ENCODE measurements at regions not wholly inside any gene's neighbourhood (a gene's known extent, or its start where the extent isn't known, plus 50 kb on each side); places are given as distances from the start of the nearest gene placed in this dataset.

- intact Hi-C loops (cut with micrococcal nuclease) = no loop called here
- Histone ChIP-seq H3K9me3 (ENCODE audit: control insufficient read depth in 2 of 3, low read length in 3 of 3) (no peaks in the 10 kb centered on the region), H3K27ac (ENCODE audit: low read depth, low read length) (no peak overlapping the region), H3K4me3 (ENCODE audit: low read length) (no peak overlapping the region), H3K27me3 (ENCODE audit: control insufficient read depth in 2 of 2, insufficient read depth in 2 of 2, low read length in 2 of 2) (no peaks in the 10 kb centered on the region), H3K36me3 (ENCODE audit: control insufficient read depth in 2 of 3, insufficient read depth in 3 of 3, low read length in 3 of 3) (no peaks in the 10 kb centered on the region), H3K4me1 (ENCODE audit: control insufficient read depth in 2 of 2, insufficient read depth in 2 of 2, low read length in 2 of 2) (no peaks in the 10 kb centered on the region)
- no peak for DNase-seq
- no peaks in the 10 kb centered on the region for H3K4me1 Mint-ChIP-seq
- POLR2A ChIA-PET = no interaction called here
- CTCF ChIA-PET = no interaction called here
- no peaks in the 10 kb centered on the region for H3K36me3 Mint-ChIP-seq
- ATAC-seq = no peak
- H3K27ac Mint-ChIP-seq = no peak overlapping the region
- peaks cover 0 to 17% (median 4%) of the 10 kb centered on the region in 11 donors for H3K9me3 Mint-ChIP-seq
- no peaks in the 10 kb centered on the region for H3K27me3 Mint-ChIP-seq
- no peak overlapping the region for H3K4me3 Mint-ChIP-seq
Measured at GRCh38 chr2:223396993-223397392, 205.2 kb downstream of the SCG2 start.

- Mint-ChIP-seq H3K4me1 (no peaks in the 10 kb centered on the region), H3K4me3 (no peak overlapping the region), H3K9me3 (peaks cover 0 to 14% (median 2%) of the 10 kb centered on the region in 11 donors), H3K36me3 (no peaks in the 10 kb centered on the region), H3K27me3 (no peaks in the 10 kb centered on the region), H3K27ac (no peak overlapping the region)
- no peak overlapping the region for H3K4me3 ChIP-seq (ENCODE audit: low read length)
- ATAC-seq (no peak), DNase-seq (no peak)
- POLR2A ChIA-PET = no interaction called here
- H3K9me3 ChIP-seq (ENCODE audit: control insufficient read depth in 2 of 3, low read length in 3 of 3) = no peaks in the 10 kb centered on the region
- CTCF ChIA-PET = no interaction called here
- no peak overlapping the region for H3K27ac ChIP-seq (ENCODE audit: low read depth, low read length)
- intact Hi-C loops (cut with micrococcal nuclease) = no loop called here
- H3K27me3 ChIP-seq (ENCODE audit: control insufficient read depth in 2 of 2, insufficient read depth in 2 of 2, low read length in 2 of 2) = no peaks in the 10 kb centered on the region
- H3K4me1 ChIP-seq (ENCODE audit: control insufficient read depth in 2 of 2, insufficient read depth in 2 of 2, low read length in 2 of 2) = no peaks in the 10 kb centered on the region
- no peaks in the 10 kb centered on the region for H3K36me3 ChIP-seq (ENCODE audit: control insufficient read depth in 2 of 3, insufficient read depth in 3 of 3, low read length in 3 of 3)
Measured at GRCh38 chr2:223399357-223399957, 202.7 kb downstream of the SCG2 start.

- H3K27ac ChIP-seq (ENCODE audit: low read depth, low read length) = no peak overlapping the region
- no peaks in the 10 kb centered on the region for H3K36me3 Mint-ChIP-seq
- no peak overlapping the region for H3K27ac Mint-ChIP-seq
- H3K27me3 ChIP-seq (ENCODE audit: control insufficient read depth in 2 of 2, insufficient read depth in 2 of 2, low read length in 2 of 2) = no peaks in the 10 kb centered on the region
- H3K4me3 ChIP-seq (ENCODE audit: low read length) = no peak overlapping the region
- no peaks in the 10 kb centered on the region for H3K9me3 ChIP-seq (ENCODE audit: control insufficient read depth in 2 of 3, low read length in 3 of 3)
- DNase-seq = no peak
- H3K9me3 Mint-ChIP-seq = peaks cover 0 to 4% (median 1%) of the 10 kb centered on the region in 11 donors
- H3K4me1 Mint-ChIP-seq = no peaks in the 10 kb centered on the region
- H3K4me1 ChIP-seq (ENCODE audit: control insufficient read depth in 2 of 2, insufficient read depth in 2 of 2, low read length in 2 of 2) = no peaks in the 10 kb centered on the region
- POLR2A ChIA-PET = no interaction called here
- H3K27me3 Mint-ChIP-seq = no peaks in the 10 kb centered on the region
- ATAC-seq = no peak
- CTCF ChIA-PET = no interaction called here
- intact Hi-C loops (cut with micrococcal nuclease) = no loop called here
- no peaks in the 10 kb centered on the region for H3K36me3 ChIP-seq (ENCODE audit: control insufficient read depth in 2 of 3, insufficient read depth in 3 of 3, low read length in 3 of 3)
- no peak overlapping the region for H3K4me3 Mint-ChIP-seq
Measured at GRCh38 chr2:223404616-223405015, 197.5 kb downstream of the SCG2 start.

GRCh38 chr2:223414646-223415045, 187.5 kb downstream of the SCG2 start:
- H3K4me3 Mint-ChIP-seq = no peak overlapping the region
- H3K4me1 Mint-ChIP-seq = no peaks in the 10 kb centered on the region
- H3K9me3 Mint-ChIP-seq = peaks cover 0 to 13% (median 3%) of the 10 kb centered on the region in 11 donors
- Histone ChIP-seq H3K4me1 (ENCODE audit: control insufficient read depth in 2 of 2, insufficient read depth in 2 of 2, low read length in 2 of 2) (no peaks in the 10 kb centered on the region), H3K9me3 (ENCODE audit: control insufficient read depth in 2 of 3, low read length in 3 of 3) (no peaks in the 10 kb centered on the region), H3K27ac (ENCODE audit: low read depth, low read length) (no peak overlapping the region), H3K27me3 (ENCODE audit: control insufficient read depth in 2 of 2, insufficient read depth in 2 of 2, low read length in 2 of 2) (no peaks in the 10 kb centered on the region), H3K4me3 (ENCODE audit: low read length) (no peak overlapping the region), H3K36me3 (ENCODE audit: control insufficient read depth in 2 of 3, insufficient read depth in 3 of 3, low read length in 3 of 3) (no peaks in the 10 kb centered on the region)
- CTCF ChIA-PET = no interaction called here
- H3K36me3 Mint-ChIP-seq = no peaks in the 10 kb centered on the region
- DNase-seq = no peak
- no peak for ATAC-seq
- intact Hi-C loops (cut with micrococcal nuclease) = no loop called here
- POLR2A ChIA-PET = no interaction called here
- H3K27ac Mint-ChIP-seq = no peak overlapping the region
- H3K27me3 Mint-ChIP-seq = peaks cover 0 to 7% (median 0%) of the 10 kb centered on the region in 5 donors

- H3K9me3 Mint-ChIP-seq = peaks cover 0 to 12% (median 3%) of the 10 kb centered on the region in 11 donors
- Histone ChIP-seq H3K9me3 (ENCODE audit: control insufficient read depth in 2 of 3, low read length in 3 of 3) (no peaks in the 10 kb centered on the region), H3K4me1 (ENCODE audit: control insufficient read depth in 2 of 2, insufficient read depth in 2 of 2, low read length in 2 of 2) (no peaks in the 10 kb centered on the region), H3K27me3 (ENCODE audit: control insufficient read depth in 2 of 2, insufficient read depth in 2 of 2, low read length in 2 of 2) (no peaks in the 10 kb centered on the region), H3K36me3 (ENCODE audit: control insufficient read depth in 2 of 3, insufficient read depth in 3 of 3, low read length in 3 of 3) (no peaks in the 10 kb centered on the region), H3K4me3 (ENCODE audit: low read length) (no peak overlapping the region), H3K27ac (ENCODE audit: low read depth, low read length) (no peak overlapping the region)
- H3K27ac Mint-ChIP-seq = no peak overlapping the region
- DNase-seq (no peak), ATAC-seq (no peak)
- CTCF ChIA-PET = no interaction called here
- H3K4me1 Mint-ChIP-seq = no peaks in the 10 kb centered on the region
- H3K4me3 Mint-ChIP-seq = no peak overlapping the region
- intact Hi-C loops (cut with micrococcal nuclease) = no loop called here
- H3K36me3 Mint-ChIP-seq = no peaks in the 10 kb centered on the region
- peaks cover 0 to 7% (median 0%) of the 10 kb centered on the region in 5 donors for H3K27me3 Mint-ChIP-seq
- POLR2A ChIA-PET = no interaction called here
Measured at GRCh38 chr2:223415071-223415470, 187.1 kb downstream of the SCG2 start.

GRCh38 chr2:223416815-223417610, 185.1 kb downstream of the SCG2 start:
- no peaks in the 10 kb centered on the region for H3K4me1 ChIP-seq (ENCODE audit: control insufficient read depth in 2 of 2, insufficient read depth in 2 of 2, low read length in 2 of 2)
- peaks cover 0 to 7% (median 2%) of the 10 kb centered on the region in 11 donors for H3K9me3 Mint-ChIP-seq
- H3K36me3 ChIP-seq (ENCODE audit: control insufficient read depth in 2 of 3, insufficient read depth in 3 of 3, low read length in 3 of 3) = no peaks in the 10 kb centered on the region
- H3K36me3 Mint-ChIP-seq = no peaks in the 10 kb centered on the region
- H3K27ac Mint-ChIP-seq = no peak overlapping the region
- H3K27ac ChIP-seq (ENCODE audit: low read depth, low read length) = no peak overlapping the region
- H3K9me3 ChIP-seq (ENCODE audit: control insufficient read depth in 2 of 3, low read length in 3 of 3) = no peaks in the 10 kb centered on the region
- peaks cover 0 to 7% (median 0%) of the 10 kb centered on the region in 5 donors for H3K27me3 Mint-ChIP-seq
- H3K27me3 ChIP-seq (ENCODE audit: control insufficient read depth in 2 of 2, insufficient read depth in 2 of 2, low read length in 2 of 2) = no peaks in the 10 kb centered on the region
- ChIA-PET CTCF (no interaction called here), POLR2A (no interaction called here)
- H3K4me3 ChIP-seq (ENCODE audit: low read length) = no peak overlapping the region
- ATAC-seq = no peak
- intact Hi-C loops (cut with micrococcal nuclease) = no loop called here
- no peak for DNase-seq
- no peak overlapping the region for H3K4me3 Mint-ChIP-seq
- H3K4me1 Mint-ChIP-seq = no peaks in the 10 kb centered on the region

- no peak overlapping the region for H3K4me3 ChIP-seq (ENCODE audit: low read length)
- no peaks in the 10 kb centered on the region for H3K36me3 Mint-ChIP-seq
Measured at GRCh38 chr2:223418131-223418530, 184.0 kb downstream of the SCG2 start.

More at GRCh38 chr2:223418131-223418530, 184.0 kb downstream of the SCG2 start:
- intact Hi-C loops (cut with micrococcal nuclease) = no loop called here
- H3K9me3 Mint-ChIP-seq = peaks cover 0 to 7% (median 2%) of the 10 kb centered on the region in 11 donors
- POLR2A ChIA-PET = no interaction called here
- peaks cover 0 to 7% (median 0%) of the 10 kb centered on the region in 5 donors for H3K27me3 Mint-ChIP-seq
- Histone ChIP-seq H3K4me1 (ENCODE audit: control insufficient read depth in 2 of 2, insufficient read depth in 2 of 2, low read length in 2 of 2) (no peaks in the 10 kb centered on the region), H3K27me3 (ENCODE audit: control insufficient read depth in 2 of 2, insufficient read depth in 2 of 2, low read length in 2 of 2) (no peaks in the 10 kb centered on the region), H3K9me3 (ENCODE audit: control insufficient read depth in 2 of 3, low read length in 3 of 3) (no peaks in the 10 kb centered on the region), H3K27ac (ENCODE audit: low read depth, low read length) (no peak overlapping the region), H3K36me3 (ENCODE audit: control insufficient read depth in 2 of 3, insufficient read depth in 3 of 3, low read length in 3 of 3) (no peaks in the 10 kb centered on the region)
- no peak overlapping the region for H3K4me3 Mint-ChIP-seq
- ATAC-seq = no peak
- no peak overlapping the region for H3K27ac Mint-ChIP-seq
- H3K4me1 Mint-ChIP-seq = no peaks in the 10 kb centered on the region
- CTCF ChIA-PET = no interaction called here
- DNase-seq = no peak

All from naive thymus-derived CD4-positive, alpha-beta T cell (primary cell).